Endothelial cell of umbilical vein (primary cell): ENCODE measurements at regions not wholly inside any gene's neighbourhood (a gene's known extent, or its start where the extent isn't known, plus 50 kb on each side); places are given as distances from the start of the nearest gene placed in this dataset.

Experiments used
- BruUV-seq: library from RNA; stranded (reverse); fragments of 400-500 nt; replicated peaks from 2 replicates; lab custom pipeline; 2021; lab: Mats Ljungman, UMichigan
- CTCF ChIA-PET: fragments of 300-600, 350-600 bp; sonication (Branson Sonifier 250); formaldehyde crosslinking; loops from one replicate; lab custom pipeline; 2021; ENCODE audit warnings: antibody characterized with exemption, inconsistent platforms; lab: Charles Lee
- POLR2A ChIA-PET: fragments of 300-600, 350-600 bp; sonication (Branson Sonifier 250); formaldehyde crosslinking; loops from one replicate; lab custom pipeline; 2021; ENCODE audit warnings: antibody characterized with exemption, inconsistent platforms; lab: Charles Lee
- DNase-seq: peaks from one replicate; pipeline ENCODE4 v3.0.0-alpha.2; 2011; ENCODE audit warnings: low read depth, low spot score
- FAIRE-seq: peaks from 2 replicates; lab custom pipeline; 2011; peaks lifted over from hg19 to GRCh38; lab: Jason Lieb, UNC
- H2AFZ ChIP-seq: 2 replicates; pipeline ENCODE4 v1.6.0; 2012; ENCODE audit warnings: low read depth, low read length, control low read depth, inconsistent platforms
- H3K27ac ChIP-seq: 2 replicates; pipeline ENCODE4 v1.5.1; 2011; ENCODE audit warnings: low read depth, mild to moderate bottlenecking, control low read depth, low read length, moderate library complexity; ENCODE audit not compliant: insufficient read depth
- H3K27me3 ChIP-seq, 2 experiments: 2 replicates each; pipeline versions ENCODE4 v1.6.0 to v1.6.1; 2011; ENCODE audit warnings: low read length in 2 of 2, mixed read lengths in 1 of 2; ENCODE audit not compliant: control insufficient read depth in 2 of 2, insufficient read depth in 2 of 2
- H3K36me3 ChIP-seq, 2 experiments: 2 replicates in 1 of 2; 3 replicates in 1 of 2; pipeline ENCODE4 v1.5.1; 2011; ENCODE audit warnings: low read length in 2 of 2, mild to moderate bottlenecking in 1 of 2, moderate library complexity in 1 of 2; ENCODE audit not compliant: control insufficient read depth in 2 of 2, insufficient read depth in 2 of 2; ENCODE audit errors: extremely low read depth in 1 of 2
- H3K4me1 ChIP-seq: 3 replicates; pipeline ENCODE4 v1.5.1; 2011; ENCODE audit warnings: mild to moderate bottlenecking, low read length; ENCODE audit not compliant: control insufficient read depth, insufficient read depth; ENCODE audit errors: extremely low read depth
- H3K4me2 ChIP-seq: 2 replicates; pipeline ENCODE4 v1.6.1; 2011; ENCODE audit warnings: low read length, control low read depth, mixed read lengths; ENCODE audit not compliant: insufficient read depth
- H3K4me3 ChIP-seq, 3 experiments: fragments of 200-600 bp in 1 of 3; sonication (generic), shearing (Covaris generic) in 1 of 3; replicated peaks in 1 of 3; 2 replicates each; pipeline ENCODE4 v1.5.1; 2011 to 2016; ENCODE audit warnings: control low read depth in 3 of 3, low read length in 3 of 3, mild to moderate bottlenecking in 2 of 3, inconsistent platforms in 1 of 3, low read depth in 1 of 3, moderate library complexity in 1 of 3; ENCODE audit not compliant: insufficient read depth in 1 of 3
- H3K79me2 ChIP-seq: 2 replicates; pipeline ENCODE4 v1.6.0; 2012; ENCODE audit warnings: low read length, inconsistent platforms; ENCODE audit not compliant: control insufficient read depth, insufficient read depth
- H3K9ac ChIP-seq: replicated peaks from 2 replicates; pipeline ENCODE3; 2011; ENCODE audit warnings: low read length, control low read depth; ENCODE audit not compliant: insufficient read depth; ENCODE audit errors: extremely low read depth
- H3K9me1 ChIP-seq: replicated peaks from 3 replicates; pipeline ENCODE4 v1.6.0; 2011; ENCODE audit warnings: mild to moderate bottlenecking, low read length; ENCODE audit not compliant: control insufficient read depth, insufficient read depth; ENCODE audit errors: extremely low read depth
- H3K9me3 ChIP-seq: replicated peaks from 2 replicates; pipeline ENCODE4 v1.5.1; 2012; ENCODE audit warnings: low read length, inconsistent platforms; ENCODE audit not compliant: control insufficient read depth, insufficient read depth
- H4K20me1 ChIP-seq: replicated peaks from 2 replicates; pipeline ENCODE3; 2011; ENCODE audit warnings: mild to moderate bottlenecking, low read length; ENCODE audit not compliant: control insufficient read depth, insufficient read depth; ENCODE audit errors: extremely low read depth
- CTCF ChIP-seq, 2 donors: IDR thresholded peaks; 1 replicate in 1 of 2; 2 replicates in 1 of 2; pipeline ENCODE4 v1.5.1; 2011; ENCODE audit warnings: low read length in 2 of 2, mild to moderate bottlenecking in 2 of 2, moderate library complexity in 2 of 2, control low read depth in 1 of 2, inconsistent platforms in 1 of 2, low read depth in 1 of 2; ENCODE audit not compliant: insufficient read depth in 1 of 2; ENCODE audit errors: extremely low read depth in 1 of 2
- EZH2 ChIP-seq: IDR thresholded peaks from 2 replicates; pipeline ENCODE4 v1.6.1; 2012; ENCODE audit warnings: borderline replicate concordance, low read depth, mild to moderate bottlenecking, moderate library complexity, low read length, inconsistent platforms; ENCODE audit not compliant: severe bottlenecking
- FOS ChIP-seq: IDR thresholded peaks from 2 replicates; pipeline ENCODE4 v1.6.1; 2011; ENCODE audit warnings: mild to moderate bottlenecking, low read length, moderate library complexity, borderline replicate concordance; ENCODE audit not compliant: insufficient read depth
- GATA2 ChIP-seq: IDR thresholded peaks from 2 replicates; pipeline ENCODE4 v1.7.0; 2011; ENCODE audit warnings: low read depth, mild to moderate bottlenecking, moderate library complexity, mixed read lengths, low read length; ENCODE audit not compliant: insufficient read length, insufficient read depth
- JUN ChIP-seq: IDR thresholded peaks from 2 replicates; pipeline ENCODE4 v1.6.1; 2011; ENCODE audit warnings: borderline replicate concordance, low read depth; ENCODE audit not compliant: insufficient read length, insufficient read depth
- MAX ChIP-seq: IDR thresholded peaks from 2 replicates; pipeline ENCODE4 v1.6.1; 2011; ENCODE audit not compliant: insufficient read depth, insufficient read length
- MYC ChIP-seq: IDR thresholded peaks from one replicate; pipeline ENCODE4 v1.6.1; 2011; ENCODE audit warnings: mild to moderate bottlenecking, low read depth, low read length
- POLR2AphosphoS5 ChIP-seq: IDR thresholded peaks from 2 replicates; pipeline ENCODE4 v1.6.1; 2012; ENCODE audit warnings: low read depth, mild to moderate bottlenecking, control low read depth, low read length, moderate library complexity; ENCODE audit not compliant: insufficient read depth
- dilution Hi-C: fragments of 300-500 bp; cut with MboI; formaldehyde crosslinking; loops from one replicate; pipeline ENCODE4 v1.15.0; 2019; ENCODE audit warnings: low sequenced_read_pairs; ENCODE audit not compliant: extremely low pct_ligation_motif_present
- intact Hi-C: fragments of 100-400 bp; cut with micrococcal nuclease; formaldehyde crosslinking; loops from one replicate; pipeline ENCODE4 v1.10.0; 2022

- no peaks in the 10 kb centered on the region for H3K4me1 ChIP-seq
- H3K9me1 ChIP-seq = no peaks in the 10 kb centered on the region
- TF ChIP-seq JUN (no peak), MAX (no peak)
- no peaks in the 10 kb centered on the region for H4K20me1 ChIP-seq
- dilution Hi-C loops (no loop called here), intact Hi-C loops (no loop called here)
- H3K4me3 ChIP-seq = no peak overlapping the region
- no peak for FAIRE-seq
- no peak overlapping the region for H2AFZ ChIP-seq
- no peak overlapping the region for H3K9ac ChIP-seq
- DNase-seq = no peak
- no peaks in the 10 kb centered on the region for H3K36me3 ChIP-seq
- no peak overlapping the region for H3K4me2 ChIP-seq
- H3K9me3 ChIP-seq = no peaks in the 10 kb centered on the region
- ChIA-PET CTCF (no interaction called here), POLR2A (no interaction called here)
- no peaks in the 10 kb centered on the region for H3K79me2 ChIP-seq
- BruUV-seq = no TSS peak
- no peak overlapping the region for H3K27ac ChIP-seq
- no peaks in the 10 kb centered on the region for H3K27me3 ChIP-seq
These were observed 199.4 kb downstream of the FOXD2 start for GRCh38 chr1:47637111-47637685.

GRCh38 chr1:47638240-47638639 lies 200.4 kb downstream of the FOXD2 start:
- DNase-seq (no peak), FAIRE-seq (no peak)
- ChIA-PET POLR2A (no interaction called here), CTCF (interaction anchor here (0.6 kb wide), 1 partner anchor 11 kb away, joined by 3 read pairs; no protein-coding TSS in a partner anchor)
- Histone ChIP-seq H4K20me1 (no peaks in the 10 kb centered on the region), H3K27ac (no peak overlapping the region), H2AFZ (no peak overlapping the region), H3K79me2 (no peaks in the 10 kb centered on the region), H3K4me3 (no peak overlapping the region), H3K4me1 (no peaks in the 10 kb centered on the region), H3K36me3 (no peaks in the 10 kb centered on the region), H3K27me3 (no peaks in the 10 kb centered on the region), H3K9me3 (no peaks in the 10 kb centered on the region), H3K9ac (no peak overlapping the region), H3K9me1 (no peaks in the 10 kb centered on the region), H3K4me2 (no peak overlapping the region)
- dilution Hi-C loops (no loop called here), intact Hi-C loops (no loop called here)
- TF ChIP-seq FOS = no peak
- TF ChIP-seq GATA2 = no peak
- no peak for TF ChIP-seq MYC
- no peak for TF ChIP-seq CTCF (IDR thresholded peaks at IDR 0.05; ENCODE audit: extremely low read depth in 1 of 2, insufficient read depth in 1 of 2, low read depth in 1 of 2, low read length in 2 of 2)
- no peak for TF ChIP-seq EZH2
- no peak for TF ChIP-seq POLR2AphosphoS5
- BruUV-seq = no TSS peak
